NCI-H526 (cell line): ENCODE measurements at regions not wholly inside any gene's neighbourhood (a gene's known extent, or its start where the extent isn't known, plus 50 kb on each side); places are given as distances from the start of the nearest gene placed in this dataset.

ENCODE experiments used
- DNase-seq, 2 experiments: peaks; one replicate each; lab custom pipeline; 2025; lab: John Stamatoyannopoulos, UW

DNA sequence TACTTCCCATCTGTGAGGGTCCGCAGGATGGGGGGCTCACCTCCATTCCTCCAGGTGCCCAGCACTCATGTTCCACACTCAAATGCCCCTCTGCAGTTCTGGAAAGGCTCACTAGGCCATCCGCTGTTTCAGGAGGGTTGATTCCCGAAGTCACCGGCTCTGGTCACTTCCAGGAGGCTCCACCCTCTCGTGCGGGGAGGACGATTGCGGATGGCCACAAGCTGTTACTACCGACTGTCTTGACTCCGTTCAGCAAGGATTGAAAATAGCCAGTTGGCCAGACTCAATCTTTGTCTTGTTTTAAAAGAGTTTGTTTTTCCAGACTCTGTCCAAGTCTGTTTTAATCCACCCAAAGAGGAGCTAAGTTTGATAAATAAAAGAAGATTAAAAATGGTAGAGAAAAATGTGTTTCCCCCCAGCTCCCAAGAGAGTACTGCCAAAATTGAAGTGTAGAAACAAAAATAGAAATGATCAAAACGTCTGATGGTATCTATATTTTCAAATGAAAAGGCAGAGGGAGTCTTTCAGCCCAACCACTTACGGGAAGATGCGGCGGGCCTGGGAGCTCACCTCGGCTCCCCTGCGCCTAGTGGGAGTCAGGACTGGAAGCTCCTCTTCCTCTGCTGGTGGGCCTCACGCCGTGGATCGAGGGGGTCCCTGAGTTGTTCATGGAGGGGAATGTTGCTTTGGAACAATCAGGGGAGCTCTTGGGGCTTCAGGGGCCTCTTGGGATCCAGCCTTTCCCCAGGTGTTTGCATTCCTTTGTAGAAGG lies 1280.8 kb downstream of the BRD1 start:
- DNase-seq = no peak

DNA sequence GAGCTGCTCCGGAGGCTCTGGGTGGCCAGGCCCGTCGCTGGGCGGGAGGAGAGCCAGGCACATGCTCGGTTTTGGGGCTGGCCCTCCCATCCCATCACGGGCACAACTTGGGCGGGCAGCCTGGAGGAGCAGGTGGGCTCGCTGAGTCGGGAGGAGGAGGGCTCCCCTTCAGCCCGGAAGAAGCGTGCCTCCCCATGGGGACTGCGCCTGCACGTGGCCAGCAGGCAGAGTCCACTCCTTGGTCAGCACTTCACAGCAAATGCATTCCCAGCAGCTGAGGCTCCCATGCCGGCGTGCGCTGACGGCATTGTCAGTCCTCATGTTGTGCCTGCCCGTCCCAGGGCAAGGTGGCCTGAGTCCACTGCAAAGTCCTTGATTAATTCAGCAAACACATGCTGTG lies 1281.7 kb downstream of the BRD1 start:
- DNase-seq = no peak

DNA sequence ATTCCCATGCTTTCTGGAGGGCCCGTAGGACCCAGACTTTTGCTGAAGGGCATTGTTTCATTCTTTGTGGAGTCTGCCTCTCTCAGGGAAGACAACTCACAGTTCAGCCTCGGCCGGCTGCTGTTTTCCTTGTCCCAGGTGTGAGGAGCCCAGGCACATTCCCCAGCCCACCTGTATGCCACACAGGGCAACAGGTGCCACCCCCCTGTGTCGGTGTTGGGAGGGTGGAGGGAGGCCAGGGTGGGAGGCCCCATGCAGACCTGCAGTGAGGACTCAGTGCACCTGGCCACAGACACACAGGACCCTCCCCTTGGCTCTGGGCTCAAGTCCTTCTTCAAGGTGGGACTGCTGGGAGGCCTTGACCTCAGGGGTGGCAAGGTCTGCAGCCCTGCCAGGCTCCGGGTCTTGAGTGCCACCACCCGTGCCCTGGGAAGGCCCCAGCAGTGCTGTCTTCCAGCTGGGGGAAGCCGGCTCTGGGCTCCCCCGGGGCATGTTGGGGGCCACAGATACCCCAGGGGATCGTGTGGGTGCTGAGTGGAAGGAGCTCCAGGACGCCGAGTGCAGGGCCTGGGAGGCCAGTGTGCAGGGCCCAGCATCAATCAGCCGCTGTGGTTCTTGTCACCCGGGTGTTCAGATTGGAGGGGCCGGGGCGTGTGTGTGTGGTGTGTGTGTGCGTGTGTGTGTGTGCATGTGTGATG lies 1286.1 kb downstream of the BRD1 start:
- DNase-seq = no peak

DNA sequence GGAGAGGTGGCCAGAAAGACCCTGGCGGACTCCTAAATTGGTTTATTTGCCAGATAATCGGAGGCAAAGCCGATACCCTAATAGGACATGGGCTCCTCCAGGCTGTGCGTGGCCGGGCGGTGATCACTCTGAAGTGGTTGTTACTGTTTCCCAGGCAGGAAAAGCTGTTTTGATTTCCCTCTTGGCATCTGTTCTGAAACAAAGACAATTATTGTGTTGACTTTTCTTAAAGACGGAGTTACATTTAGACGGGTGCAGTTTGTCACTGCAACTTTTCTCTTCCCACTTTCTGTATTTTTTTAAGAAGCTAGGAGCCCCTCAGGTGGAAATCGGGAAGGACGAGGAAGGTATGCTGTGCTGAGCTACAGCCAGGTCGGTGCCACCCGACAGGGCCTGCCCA lies 1288.4 kb downstream of the BRD1 start:
- DNase-seq = no peak

DNA sequence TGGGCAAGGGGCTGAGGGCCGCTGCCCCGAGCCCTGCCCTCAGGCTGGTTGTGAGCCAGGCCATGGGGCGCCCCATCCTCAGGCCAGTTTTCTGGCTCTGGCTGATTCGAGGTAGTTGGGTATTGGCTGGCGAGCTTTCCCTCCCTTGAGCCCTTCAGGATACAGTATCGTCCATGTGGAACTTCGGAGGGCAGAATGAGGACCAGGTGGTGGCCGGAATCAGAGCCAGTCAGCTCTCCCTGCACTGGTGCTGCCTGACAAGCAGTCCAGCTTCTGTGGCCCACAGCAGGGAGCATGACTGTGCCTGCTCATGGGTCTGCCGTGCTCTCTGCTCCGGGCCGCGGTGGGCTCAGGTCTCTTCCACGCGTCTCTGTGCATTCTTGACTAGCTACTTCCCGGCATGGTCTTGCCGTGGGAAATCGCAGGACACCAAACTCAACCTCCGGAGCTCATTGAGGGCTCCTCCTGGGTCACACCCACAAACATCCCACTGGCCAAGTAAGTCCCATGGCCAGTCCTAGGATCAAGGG lies 1289.3 kb downstream of the BRD1 start:
- DNase-seq = no peak

DNA sequence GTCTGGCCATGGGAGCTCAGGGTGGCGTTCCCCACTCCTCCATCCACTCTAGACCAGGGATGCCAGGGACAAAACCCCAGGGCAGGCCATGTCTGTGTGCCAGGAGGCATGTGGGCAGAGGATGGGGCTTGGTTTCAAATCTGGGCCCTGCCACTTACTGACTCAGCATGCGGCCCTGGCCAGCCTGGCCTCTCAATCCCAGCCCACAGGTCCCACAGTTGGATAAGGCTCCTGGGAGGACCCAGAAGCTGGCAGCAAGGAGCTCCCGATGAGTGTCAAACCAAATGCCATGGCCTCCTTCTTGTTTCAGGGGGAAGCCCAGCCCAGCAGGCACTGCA lies 1290.4 kb downstream of the BRD1 start:
- DNase-seq = no peak

DNA sequence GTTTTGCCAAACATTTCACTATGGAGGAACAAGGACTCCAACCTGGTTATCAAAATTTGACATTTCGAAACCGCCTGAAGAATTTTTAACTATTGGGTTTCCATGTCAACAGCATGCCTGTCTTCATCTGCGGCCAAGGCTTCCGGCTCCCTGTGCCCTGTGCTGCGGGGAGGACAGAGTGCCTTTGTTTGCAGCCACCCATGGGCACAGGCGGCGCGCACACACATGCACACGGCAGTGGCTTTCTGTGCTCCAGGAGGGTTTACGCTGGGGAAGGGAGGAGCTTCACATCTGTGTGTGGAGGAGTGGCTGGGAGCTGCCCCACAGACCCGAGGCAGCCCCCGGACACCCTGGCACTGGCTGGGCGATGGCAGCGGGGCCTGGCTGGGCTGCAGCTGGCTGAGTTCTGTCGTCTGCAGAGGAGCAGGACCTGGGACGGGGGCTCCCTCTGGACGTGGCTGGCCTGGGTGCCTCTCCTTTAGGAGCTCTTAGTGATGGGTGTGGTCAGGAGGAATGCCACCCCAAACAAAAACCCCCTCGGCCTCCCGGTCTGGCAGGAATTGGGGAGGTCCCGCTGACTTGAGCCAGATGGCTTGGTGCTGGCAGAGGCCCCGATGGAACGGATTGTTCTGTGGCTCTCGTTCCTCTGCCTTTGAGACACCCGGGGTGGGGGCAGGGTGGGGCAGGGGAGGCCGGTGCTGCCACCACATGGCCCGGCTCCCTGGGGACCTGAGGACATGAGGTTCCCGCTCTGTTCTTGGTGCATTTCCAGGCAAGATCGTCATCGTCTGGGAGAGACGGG lies 1290.9 kb downstream of the BRD1 start:
- peak; percentile 70 to 84 for DNase-seq

DNA sequence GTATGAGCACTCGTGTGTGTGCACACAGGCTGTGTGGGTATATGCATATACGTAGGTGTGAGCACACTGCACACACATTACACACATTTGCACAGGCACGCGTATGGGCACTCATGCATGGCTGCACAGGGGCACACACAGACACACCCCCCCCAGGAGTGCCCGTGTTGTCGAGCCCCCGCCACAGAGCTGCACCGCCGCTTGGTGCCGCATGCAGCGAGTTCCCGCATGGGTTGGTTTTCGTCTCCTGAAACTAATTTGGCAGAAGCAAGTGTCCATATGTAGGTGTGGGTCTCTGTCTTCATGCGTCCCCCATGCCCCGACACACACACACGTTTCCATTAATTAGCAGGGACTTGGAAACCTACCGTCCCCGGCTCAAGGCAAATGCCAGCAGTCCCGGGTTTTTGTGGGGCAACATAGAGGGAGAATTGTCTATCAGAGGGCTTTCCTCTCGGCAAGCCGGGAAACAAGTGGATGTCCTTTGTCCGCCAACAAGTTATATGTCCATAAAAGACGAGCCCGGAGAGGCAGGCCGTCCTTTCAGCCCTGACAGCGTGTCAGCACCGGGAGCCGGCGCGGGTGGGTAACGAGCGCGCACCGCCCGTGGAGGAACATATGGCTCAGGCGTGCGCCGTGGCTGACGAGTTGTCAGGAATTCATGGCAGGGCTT lies 1291.7 kb downstream of the BRD1 start:
- DNase-seq = no peak

DNA sequence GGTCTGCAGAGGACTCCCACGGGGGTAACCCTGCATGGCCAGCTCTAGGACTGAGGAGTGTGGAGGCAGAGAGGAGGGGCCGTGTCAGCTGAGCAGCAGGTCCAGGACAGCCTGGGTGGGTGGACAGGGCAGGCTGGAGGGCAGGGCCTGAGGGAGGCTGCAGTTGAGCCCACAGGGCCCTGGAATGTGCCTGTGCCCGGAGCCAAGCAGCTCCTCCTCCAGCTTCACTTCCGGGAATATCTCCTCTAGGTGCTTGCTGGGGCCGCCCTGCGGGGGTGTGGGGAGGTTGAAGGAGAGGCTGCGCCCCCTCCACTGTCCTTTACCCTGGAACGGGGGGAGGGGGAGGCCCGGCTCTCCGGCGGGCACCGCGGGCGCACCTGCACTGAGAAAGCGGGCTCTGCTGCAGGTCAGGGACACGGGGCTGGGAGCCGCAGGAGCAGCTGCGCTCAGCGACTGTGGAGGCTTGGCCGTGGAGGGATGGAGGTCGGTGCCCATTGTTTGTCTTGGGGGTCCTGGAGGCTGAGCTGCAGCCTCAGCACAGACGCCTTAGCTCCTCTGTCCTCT lies 1293.2 kb downstream of the BRD1 start:
- no peak for DNase-seq

DNA sequence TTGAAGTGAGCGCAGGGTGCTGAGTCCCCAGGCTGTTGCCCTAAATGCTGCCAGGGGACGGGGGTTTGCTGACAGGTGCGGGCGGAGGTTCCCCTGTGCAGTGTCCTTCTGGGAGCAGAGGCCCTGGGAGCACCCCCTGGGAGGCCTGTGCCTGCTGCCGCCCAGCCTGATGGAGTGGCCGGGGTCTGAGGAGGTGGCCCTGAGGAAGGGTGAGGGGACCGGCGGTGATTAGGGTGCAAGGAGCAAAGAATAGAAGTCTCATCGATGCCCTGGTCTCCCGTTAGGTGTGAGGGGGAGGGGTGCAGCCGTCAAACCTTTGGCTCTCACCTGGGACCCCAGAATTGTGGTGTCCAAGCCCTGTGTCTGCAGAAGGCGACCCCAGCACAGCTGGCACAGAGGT lies 1294.7 kb downstream of the BRD1 start:
- DNase-seq = no peak

DNA sequence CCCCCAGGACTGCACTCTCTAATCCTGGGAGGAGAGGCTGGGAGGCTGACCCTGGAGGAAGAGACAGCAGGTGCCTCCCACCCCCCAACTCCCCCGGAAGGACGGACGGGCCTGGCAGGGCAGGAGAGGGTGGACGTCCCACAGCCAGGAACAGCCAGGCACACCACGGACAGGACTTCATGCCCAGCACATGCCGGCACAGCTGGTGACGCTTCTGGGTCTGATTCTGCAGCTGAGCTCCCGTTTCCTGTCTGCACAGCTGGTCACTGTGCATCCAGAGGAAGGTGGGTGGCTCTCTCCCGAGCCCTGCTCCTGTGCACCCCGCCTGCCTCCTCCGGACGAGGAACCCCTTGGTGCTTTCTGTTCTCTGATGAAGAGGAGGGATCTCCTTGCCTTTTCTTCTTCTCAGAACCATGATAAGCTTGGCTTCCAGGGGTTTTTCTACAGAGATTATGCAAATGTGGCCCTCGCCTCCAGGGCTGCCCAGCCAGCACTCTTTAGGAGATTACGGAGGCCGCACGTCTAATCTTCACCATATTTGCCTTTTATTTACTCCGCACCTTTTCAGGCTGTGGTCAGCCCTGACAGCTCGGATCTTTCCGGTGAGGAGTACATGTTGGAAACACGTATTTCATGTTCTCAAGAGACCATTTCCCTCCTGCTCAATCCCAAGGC lies 1295.8 kb downstream of the BRD1 start:
- DNase-seq = peak in 1 of 2 experiments; percentile 4

DNA sequence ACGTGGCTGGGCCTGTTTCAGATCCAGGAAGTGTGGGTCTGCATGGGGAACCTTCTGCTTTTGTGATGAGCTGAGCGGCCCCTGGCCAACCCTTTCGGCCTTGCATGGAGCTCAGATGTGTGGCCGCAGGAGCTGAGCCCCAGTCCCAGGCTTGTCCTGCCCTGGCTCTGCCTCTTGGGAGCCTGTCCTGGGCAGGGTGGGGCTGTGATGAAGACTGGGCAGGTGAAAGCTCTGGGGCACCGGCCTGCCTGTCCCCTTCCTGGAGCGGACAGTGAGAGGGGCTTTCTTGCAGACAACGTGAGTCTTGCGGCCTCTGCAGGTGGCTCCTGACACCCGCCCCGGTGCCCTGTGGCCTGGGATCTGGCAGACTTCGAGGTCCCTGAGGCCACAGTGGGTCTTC lies 1296.6 kb downstream of the BRD1 start:
- DNase-seq = no peak

DNA sequence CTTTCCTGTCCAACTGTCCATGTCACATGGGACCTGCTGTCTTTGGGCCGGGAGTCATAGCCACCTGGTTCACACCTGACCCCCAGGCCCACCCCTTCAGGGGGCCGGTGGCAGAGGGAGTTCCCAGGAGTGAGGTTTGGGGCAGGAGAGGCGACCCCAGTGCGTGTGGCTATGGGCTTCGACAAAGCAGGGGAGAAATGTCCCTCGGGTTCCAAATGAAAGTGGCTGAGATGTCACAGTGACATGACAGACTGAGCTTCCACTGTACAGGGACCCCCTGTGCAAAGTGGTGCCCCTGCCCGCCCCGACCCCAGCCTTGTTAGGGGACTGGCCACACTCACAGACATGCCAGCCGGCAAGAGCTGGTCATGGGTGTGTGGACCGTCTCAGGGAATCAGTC lies 1297.0 kb downstream of the BRD1 start:
- DNase-seq = no peak

DNA sequence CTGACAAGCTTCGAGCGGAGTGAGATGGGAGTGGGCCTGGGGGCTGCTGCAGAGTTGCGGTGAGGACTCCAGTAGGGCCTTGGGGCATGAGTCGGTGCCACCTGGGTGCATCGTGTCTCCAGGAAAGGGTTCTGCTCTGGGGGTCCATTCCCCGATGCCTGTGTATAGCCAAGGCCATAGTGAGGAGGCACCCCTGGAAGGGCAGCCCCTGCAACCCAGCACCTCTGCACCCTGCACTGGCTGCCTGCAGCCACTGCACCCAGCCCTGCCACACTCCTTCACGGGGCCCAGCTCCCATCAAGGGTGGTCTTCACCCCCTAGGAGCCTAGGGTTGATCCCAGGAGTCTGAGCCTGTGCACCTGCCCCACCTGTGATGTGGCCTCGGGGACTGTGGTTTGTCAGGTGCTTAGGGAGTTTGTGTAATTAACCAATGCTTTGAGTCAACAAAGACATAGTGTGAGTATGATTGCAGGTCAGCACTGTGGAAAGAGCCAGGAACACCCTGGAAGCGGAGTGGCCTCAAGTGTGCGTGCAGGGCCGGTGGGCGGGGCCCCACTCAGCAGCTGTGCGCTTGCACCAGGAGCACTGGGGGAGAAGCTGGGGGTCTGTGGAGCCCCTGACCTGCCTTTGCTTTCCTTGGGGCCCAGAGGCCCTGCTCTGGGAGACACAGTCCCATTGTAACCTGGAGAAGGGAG lies 1299.3 kb downstream of the BRD1 start:
- peak in 1 of 2 experiments; percentile 26 for DNase-seq

DNA sequence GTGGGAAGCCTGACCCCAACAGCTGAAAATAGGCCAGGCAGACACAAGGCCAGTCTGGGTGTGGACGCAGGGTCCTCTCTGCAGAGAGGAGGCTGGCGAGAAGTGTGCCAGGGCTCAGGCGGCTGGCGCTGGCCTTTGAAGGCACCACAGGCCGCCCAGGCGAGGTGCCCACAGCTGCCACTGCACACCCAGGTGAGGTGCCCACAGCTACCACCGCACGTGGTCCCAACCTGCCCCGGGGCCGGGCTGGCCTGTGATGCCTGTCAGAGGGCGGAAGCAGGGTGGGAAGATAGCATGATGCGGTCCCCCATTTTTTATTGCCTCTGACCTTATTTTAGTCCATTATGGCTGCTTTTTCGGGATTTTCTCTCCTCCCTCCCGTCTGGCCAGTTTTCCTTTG lies 1303.9 kb downstream of the BRD1 start:
- no peak for DNase-seq

DNA sequence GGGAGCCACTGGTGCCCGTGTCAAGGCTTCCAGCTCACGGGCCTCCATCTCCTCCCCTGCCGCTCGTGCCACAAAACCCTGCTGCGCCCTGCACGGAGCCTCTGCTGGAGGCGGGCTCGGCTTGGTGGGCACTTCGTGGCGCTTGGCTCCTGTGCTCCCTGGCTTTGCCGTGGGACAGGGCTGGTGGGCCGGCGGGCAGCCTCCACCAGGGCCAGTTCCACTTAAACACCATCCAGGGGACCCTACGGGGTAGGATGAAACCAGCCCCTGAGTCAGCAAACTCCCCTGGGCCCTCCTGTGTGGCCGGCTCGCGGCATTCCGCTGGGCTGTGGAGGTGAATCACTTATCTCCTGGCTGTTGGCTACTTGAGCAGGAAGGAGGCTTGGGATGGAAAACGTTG lies 1304.6 kb downstream of the BRD1 start:
- no peak for DNase-seq

DNA sequence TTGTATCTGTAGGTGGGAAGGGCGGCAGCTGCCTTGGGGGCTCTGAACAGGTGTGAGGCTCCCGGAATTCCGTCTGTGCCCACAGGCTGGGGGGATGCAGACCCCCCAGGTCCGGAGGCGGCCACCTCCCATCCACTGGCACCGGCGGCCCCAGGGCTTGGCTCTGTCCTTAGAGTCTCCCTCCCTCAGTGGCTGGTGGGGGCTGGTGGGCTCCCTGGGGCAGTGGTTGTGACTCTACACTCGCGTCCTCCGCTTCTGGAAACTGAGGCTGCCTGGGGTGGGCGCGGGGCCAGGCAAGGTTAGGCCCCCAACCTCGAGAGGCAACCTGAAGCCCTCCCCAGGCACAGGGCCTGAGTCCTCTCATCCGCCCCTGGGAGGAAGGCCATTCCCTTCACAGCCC lies 1305.4 kb downstream of the BRD1 start:
- DNase-seq = no peak

DNA sequence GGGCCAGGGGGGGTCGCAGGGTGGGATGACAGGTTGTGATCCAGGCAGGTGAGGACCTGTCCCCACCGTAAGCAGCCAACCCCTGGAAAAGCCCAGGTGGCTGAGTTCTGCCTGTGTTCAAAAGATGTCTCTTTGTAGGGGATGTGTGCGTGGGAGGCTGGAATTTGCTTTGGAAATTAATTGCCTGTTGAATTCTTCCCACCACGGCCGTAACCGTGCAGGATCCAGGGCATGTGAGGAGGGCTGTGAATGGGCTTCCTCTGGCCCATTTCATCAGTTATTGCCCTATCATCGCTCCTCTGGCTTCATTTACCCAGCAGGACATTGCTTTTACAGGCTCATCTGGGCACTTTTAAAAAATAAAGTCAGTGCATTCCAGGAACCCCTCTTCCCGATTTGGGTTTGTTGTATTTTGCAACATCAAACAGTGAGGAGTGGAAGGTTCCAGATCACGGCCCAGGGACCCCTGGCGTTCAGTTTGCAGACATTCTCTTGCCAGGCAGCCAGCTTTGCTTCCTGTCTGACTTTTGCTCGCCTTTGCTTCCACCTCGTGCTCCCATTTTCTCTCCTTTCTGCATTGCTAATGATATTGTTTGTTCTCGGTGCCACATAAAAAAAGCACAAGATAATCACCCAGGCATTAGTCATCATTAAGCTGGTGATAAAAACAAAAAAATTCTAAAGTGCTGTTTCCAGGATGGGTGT lies 1306.6 kb downstream of the BRD1 start:
- DNase-seq = peak in 1 of 2 experiments; percentile 4

DNA sequence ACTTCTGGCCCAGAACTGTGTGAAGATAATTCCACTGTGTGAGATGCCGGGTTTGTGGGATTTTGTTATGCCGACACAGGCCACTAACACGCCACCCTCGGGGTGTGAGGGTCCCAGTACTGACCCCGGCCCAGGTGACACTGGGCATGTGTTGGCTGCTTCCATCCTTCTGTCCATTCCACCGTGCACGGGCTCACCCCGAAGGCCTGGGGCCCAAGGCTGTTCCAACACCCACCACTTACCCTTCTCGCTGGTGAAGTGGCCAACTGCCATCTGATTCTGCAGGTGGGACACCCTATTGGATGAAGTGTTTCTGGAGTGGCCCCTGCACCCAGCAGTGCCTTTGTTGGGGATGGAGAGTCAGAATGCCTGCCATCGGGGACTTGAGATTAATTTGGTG lies 1307.5 kb downstream of the BRD1 start:
- DNase-seq = no peak
